ENCODE measurements at regions not wholly inside any gene's neighbourhood (a gene's known extent, or its start where the extent isn't known, plus 50 kb on each side); places are given as distances from the start of the nearest gene placed in this dataset.
"Not testable (repeated sequence)": the region's sequence is repeated elsewhere in the genome, so short reads cannot be mapped to it uniquely, and the experiment has no call there.

- H3K27me3 Mint-ChIP-seq = no peaks in the 10 kb centered on the region
- H3K27ac Mint-ChIP-seq = no peak overlapping the region
- no peak overlapping the region for H3K4me3 Mint-ChIP-seq
- no peaks in the 10 kb centered on the region for H3K9me3 Mint-ChIP-seq
- no peaks in the 10 kb centered on the region for H3K36me3 Mint-ChIP-seq
- DNase-seq (ENCODE audit: low spot score in 2 of 2) = no peak
- no peak for ATAC-seq (ENCODE audit: low read depth)
- H3K4me1 Mint-ChIP-seq = no peaks in the 10 kb centered on the region
Measured at GRCh38 chr2:154952346-154952980, 254.0 kb downstream of the KCNJ3 start.

DNA sequence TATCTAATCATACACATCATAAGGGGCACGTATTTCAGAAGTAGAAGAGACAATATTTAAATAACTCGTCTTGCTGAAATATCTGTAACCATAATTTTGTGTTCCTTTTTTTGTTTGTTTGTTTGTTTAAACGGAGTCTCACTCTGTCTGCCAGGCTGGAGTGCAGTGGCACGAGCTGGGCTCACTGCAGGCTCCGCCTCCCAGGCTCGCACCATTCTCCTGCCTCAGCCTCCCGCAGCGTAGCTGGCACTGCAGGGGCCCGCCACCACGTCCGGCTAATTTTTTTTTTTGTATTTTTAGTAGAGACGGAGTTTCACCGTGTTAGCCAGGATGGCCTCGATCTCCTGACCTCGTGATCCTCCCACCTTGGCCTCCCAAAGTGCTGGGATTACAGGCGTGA, 248.9 kb downstream of the KCNJ3 start:
- not testable (repeated sequence) for H3K27me3 Mint-ChIP-seq; DNase-seq (ENCODE audit: low spot score in 2 of 2); H3K36me3 Mint-ChIP-seq; H3K4me3 Mint-ChIP-seq; H3K27ac Mint-ChIP-seq; ATAC-seq (ENCODE audit: low read depth); H3K9me3 Mint-ChIP-seq; H3K4me1 Mint-ChIP-seq

DNA sequence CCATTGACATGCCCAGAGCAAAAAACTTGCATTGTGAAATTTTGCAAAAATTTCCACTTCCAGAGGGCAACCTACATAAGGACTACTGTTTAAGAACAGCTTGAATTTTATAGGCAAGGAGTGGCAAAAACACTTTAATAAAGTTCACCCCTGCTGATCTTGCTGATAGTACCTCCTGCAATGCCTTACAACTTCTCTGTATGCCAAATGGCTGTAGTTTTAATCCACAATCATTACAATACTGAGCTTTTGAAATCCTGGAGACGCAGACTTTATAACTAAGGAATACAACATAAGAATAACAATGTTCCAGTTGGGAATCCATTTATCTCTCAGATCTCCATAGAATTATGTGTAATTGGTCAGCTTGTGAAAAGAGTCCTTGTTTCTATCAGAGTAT, 247.5 kb downstream of the KCNJ3 start:
- Mint-ChIP-seq H3K27me3 (no peaks in the 10 kb centered on the region), H3K4me3 (no peak overlapping the region), H3K36me3 (no peaks in the 10 kb centered on the region), H3K9me3 (no peaks in the 10 kb centered on the region), H3K4me1 (no peaks in the 10 kb centered on the region), H3K27ac (no peak overlapping the region)
- DNase-seq (ENCODE audit: low spot score in 2 of 2) = no peak
- ATAC-seq (ENCODE audit: low read depth) = no peak

DNA sequence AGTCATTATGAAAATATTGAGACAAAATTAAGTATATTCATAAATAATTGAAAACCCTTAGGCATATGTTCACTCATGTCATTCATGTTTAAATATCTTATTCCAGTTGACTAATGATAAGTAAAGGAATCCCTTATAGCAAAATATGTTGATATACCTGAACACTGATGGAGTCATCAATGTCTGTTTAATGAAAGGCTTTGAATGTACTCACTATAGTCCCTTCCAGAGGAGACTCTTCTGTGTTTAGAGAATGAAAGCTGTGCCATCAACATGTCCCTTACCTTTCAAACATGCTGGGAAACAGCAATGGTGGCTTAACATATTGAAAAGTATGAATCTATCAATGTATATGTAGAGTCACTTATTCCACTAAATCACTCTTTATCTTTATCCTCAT, 242.9 kb downstream of the KCNJ3 start:
- Mint-ChIP-seq H3K4me1 (no peaks in the 10 kb centered on the region), H3K27me3 (no peaks in the 10 kb centered on the region)

DNA sequence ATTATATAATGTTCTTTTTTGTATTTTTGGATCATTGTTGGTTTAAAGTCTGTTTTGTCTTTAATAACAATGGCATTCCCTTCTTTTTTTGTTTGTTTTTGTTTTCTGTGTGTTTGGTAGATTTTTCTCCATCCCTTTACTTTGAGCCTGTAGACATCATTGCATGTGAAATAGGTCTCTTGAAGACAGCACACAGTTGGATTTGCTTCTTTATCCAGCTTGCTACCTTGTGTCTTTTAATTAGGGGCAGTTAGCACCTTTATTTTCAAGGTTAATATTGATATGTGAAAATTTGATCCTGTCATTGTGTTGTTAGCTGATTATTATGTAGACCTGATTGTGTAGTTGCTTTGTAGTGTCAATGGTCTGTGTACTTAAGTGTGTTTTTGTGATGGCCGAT, 235.7 kb downstream of the KCNJ3 start:
- H3K36me3 Mint-ChIP-seq = no peaks in the 10 kb centered on the region
- H3K27ac Mint-ChIP-seq = no peak overlapping the region
- ATAC-seq (ENCODE audit: low read depth) (no peak), DNase-seq (ENCODE audit: low spot score in 2 of 2) (no peak)
- H3K4me1 Mint-ChIP-seq = no peaks in the 10 kb centered on the region
- peaks cover 8% of the 10 kb centered on the region for H3K9me3 Mint-ChIP-seq
- H3K27me3 Mint-ChIP-seq = no peaks in the 10 kb centered on the region
- no peak overlapping the region for H3K4me3 Mint-ChIP-seq

More for the DNA sequence above, 242.9 kb downstream of the KCNJ3 start:
- Mint-ChIP-seq H3K9me3 (no peaks in the 10 kb centered on the region), H3K4me3 (no peak overlapping the region), H3K36me3 (no peaks in the 10 kb centered on the region), H3K27ac (no peak overlapping the region)
- DNase-seq (ENCODE audit: low spot score in 2 of 2) (no peak), ATAC-seq (ENCODE audit: low read depth) (no peak)

- Mint-ChIP-seq H3K36me3 (no peaks in the 10 kb centered on the region), H3K4me3 (no peak overlapping the region), H3K27me3 (no peaks in the 10 kb centered on the region), H3K9me3 (peaks cover 2% of the 10 kb centered on the region), H3K27ac (no peak overlapping the region), H3K4me1 (no peaks in the 10 kb centered on the region)
- no peak for ATAC-seq (ENCODE audit: low read depth)
- no peak for DNase-seq (ENCODE audit: low spot score in 2 of 2)
Measured at GRCh38 chr2:154924531-154924930, 226.0 kb downstream of the KCNJ3 start.

GRCh38 chr2:154914561-154914960, 216.1 kb downstream of the KCNJ3 start:
- Mint-ChIP-seq H3K36me3 (no peaks in the 10 kb centered on the region), H3K4me3 (no peak overlapping the region), H3K27ac (no peak overlapping the region), H3K9me3 (peaks cover 3% of the 10 kb centered on the region), H3K27me3 (no peaks in the 10 kb centered on the region), H3K4me1 (no peaks in the 10 kb centered on the region)
- ATAC-seq (ENCODE audit: low read depth) (no peak), DNase-seq (ENCODE audit: low spot score in 2 of 2) (no peak)

GRCh38 chr2:154912215-154912614, 213.7 kb downstream of the KCNJ3 start:
- ATAC-seq (ENCODE audit: low read depth) (no peak), DNase-seq (ENCODE audit: low spot score in 2 of 2) (no peak)
- Mint-ChIP-seq H3K4me1 (no peaks in the 10 kb centered on the region), H3K9me3 (peaks cover 4% of the 10 kb centered on the region), H3K27ac (no peak overlapping the region), H3K4me3 (no peak overlapping the region), H3K36me3 (no peaks in the 10 kb centered on the region), H3K27me3 (no peaks in the 10 kb centered on the region)

- peaks cover 6% of the 10 kb centered on the region for H3K9me3 Mint-ChIP-seq
- H3K4me1 Mint-ChIP-seq = no peaks in the 10 kb centered on the region
- H3K27ac Mint-ChIP-seq = no peak overlapping the region
- DNase-seq (ENCODE audit: low spot score in 2 of 2) (no peak), ATAC-seq (ENCODE audit: low read depth) (no peak)
- no peaks in the 10 kb centered on the region for H3K36me3 Mint-ChIP-seq
- H3K4me3 Mint-ChIP-seq = no peak overlapping the region
- H3K27me3 Mint-ChIP-seq = no peaks in the 10 kb centered on the region
Measured at GRCh38 chr2:154911729-154912128, 213.2 kb downstream of the KCNJ3 start.

GRCh38 chr2:154910701-154911100, 212.2 kb downstream of the KCNJ3 start:
- Mint-ChIP-seq H3K9me3 (peaks cover 7% of the 10 kb centered on the region), H3K27ac (no peak overlapping the region), H3K4me3 (no peak overlapping the region), H3K4me1 (no peaks in the 10 kb centered on the region), H3K27me3 (no peaks in the 10 kb centered on the region), H3K36me3 (no peaks in the 10 kb centered on the region)
- DNase-seq (ENCODE audit: low spot score in 2 of 2) (no peak), ATAC-seq (ENCODE audit: low read depth) (no peak)

DNA sequence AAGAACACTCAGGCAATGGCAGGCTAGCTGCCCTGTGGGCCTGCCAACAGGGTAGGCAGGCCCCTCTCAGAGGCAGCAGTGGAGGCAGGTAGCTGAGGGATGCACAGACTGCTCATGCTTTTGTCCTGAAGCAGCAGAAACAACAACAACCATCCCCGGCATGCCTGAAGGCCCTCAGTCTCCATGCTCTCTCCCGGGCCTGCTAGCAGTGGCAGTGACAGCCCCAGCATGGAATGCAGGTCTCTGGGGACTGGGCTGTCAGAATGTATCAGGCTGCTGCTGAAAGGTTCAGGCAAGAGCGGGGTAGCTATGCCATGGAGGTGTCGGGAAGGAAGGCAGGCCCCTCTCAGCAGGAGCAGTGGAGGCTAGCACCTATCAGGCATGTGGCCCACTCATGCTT, 209.8 kb downstream of the KCNJ3 start:
- Mint-ChIP-seq H3K9me3 (peaks cover 9% of the 10 kb centered on the region), H3K27me3 (no peaks in the 10 kb centered on the region)
- no peak for DNase-seq (ENCODE audit: low spot score in 2 of 2)

More for the DNA sequence above, 209.8 kb downstream of the KCNJ3 start:
- H3K4me3 Mint-ChIP-seq = no peak overlapping the region
- ATAC-seq (ENCODE audit: low read depth) = no peak
- H3K36me3 Mint-ChIP-seq = no peaks in the 10 kb centered on the region
- no peak overlapping the region for H3K27ac Mint-ChIP-seq
- H3K4me1 Mint-ChIP-seq = no peaks in the 10 kb centered on the region

Measured in memory B cell (primary cell).